ENCODE measurements at regions not wholly inside any gene's neighbourhood (a gene's known extent, or its start where the extent isn't known, plus 50 kb on each side); places are given as distances from the start of the nearest gene placed in this dataset.

GRCh38 chr11:87583931-87584330 is 546.2 kb downstream of the TMEM135 start:
- no TSS peak for BruUV-seq (replicated peaks)
- TF ChIP-seq RAD21 (IDR thresholded peaks at IDR 0.05; ENCODE audit: low read depth), result no peak
- TF ChIP-seq CEBPB (IDR thresholded peaks at IDR 0.05; ENCODE audit: low read depth), result no peak
- TF ChIP-seq, protein P1, sequence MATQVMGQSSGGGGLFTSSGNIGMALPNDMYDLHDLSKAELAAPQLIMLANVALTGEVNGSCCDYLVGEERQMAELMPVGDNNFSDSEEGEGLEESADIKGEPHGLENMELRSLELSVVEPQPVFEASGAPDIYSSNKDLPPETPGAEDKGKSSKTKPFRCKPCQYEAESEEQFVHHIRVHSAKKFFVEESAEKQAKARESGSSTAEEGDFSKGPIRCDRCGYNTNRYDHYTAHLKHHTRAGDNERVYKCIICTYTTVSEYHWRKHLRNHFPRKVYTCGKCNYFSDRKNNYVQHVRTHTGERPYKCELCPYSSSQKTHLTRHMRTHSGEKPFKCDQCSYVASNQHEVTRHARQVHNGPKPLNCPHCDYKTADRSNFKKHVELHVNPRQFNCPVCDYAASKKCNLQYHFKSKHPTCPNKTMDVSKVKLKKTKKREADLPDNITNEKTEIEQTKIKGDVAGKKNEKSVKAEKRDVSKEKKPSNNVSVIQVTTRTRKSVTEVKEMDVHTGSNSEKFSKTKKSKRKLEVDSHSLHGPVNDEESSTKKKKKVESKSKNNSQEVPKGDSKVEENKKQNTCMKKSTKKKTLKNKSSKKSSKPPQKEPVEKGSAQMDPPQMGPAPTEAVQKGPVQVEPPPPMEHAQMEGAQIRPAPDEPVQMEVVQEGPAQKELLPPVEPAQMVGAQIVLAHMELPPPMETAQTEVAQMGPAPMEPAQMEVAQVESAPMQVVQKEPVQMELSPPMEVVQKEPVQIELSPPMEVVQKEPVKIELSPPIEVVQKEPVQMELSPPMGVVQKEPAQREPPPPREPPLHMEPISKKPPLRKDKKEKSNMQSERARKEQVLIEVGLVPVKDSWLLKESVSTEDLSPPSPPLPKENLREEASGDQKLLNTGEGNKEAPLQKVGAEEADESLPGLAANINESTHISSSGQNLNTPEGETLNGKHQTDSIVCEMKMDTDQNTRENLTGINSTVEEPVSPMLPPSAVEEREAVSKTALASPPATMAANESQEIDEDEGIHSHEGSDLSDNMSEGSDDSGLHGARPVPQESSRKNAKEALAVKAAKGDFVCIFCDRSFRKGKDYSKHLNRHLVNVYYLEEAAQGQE (IDR thresholded peaks at IDR 0.05; ENCODE audit: low read depth), result no peak
- no peak for TF ChIP-seq EZH2phosphoT487 (IDR thresholded peaks at IDR 0.05; ENCODE audit: borderline replicate concordance)
- TF ChIP-seq ELF1 (IDR thresholded peaks at IDR 0.05; ENCODE audit: borderline replicate concordance, low read depth), result no peak
- TF ChIP-seq MAX (IDR thresholded peaks at IDR 0.05), result no peak
- TF ChIP-seq SP1 (IDR thresholded peaks at IDR 0.05; ENCODE audit: low read depth), result no peak
- TF ChIP-seq EGR1 (IDR thresholded peaks at IDR 0.05; ENCODE audit: low read depth), result no peak
- no peak for TF ChIP-seq POLR2A (IDR thresholded peaks at IDR 0.05; ENCODE audit: borderline replicate concordance, extremely low read depth, insufficient read depth, insufficient read length)
- TF ChIP-seq YY1 (IDR thresholded peaks at IDR 0.05; ENCODE audit: extremely low read depth, insufficient replicate concordance, low read depth, low read length), result no peak
- TF ChIP-seq POLR2AphosphoS5 (IDR thresholded peaks at IDR 0.05; ENCODE audit: low read depth, low read length), result no peak
- TF ChIP-seq, protein P2, sequence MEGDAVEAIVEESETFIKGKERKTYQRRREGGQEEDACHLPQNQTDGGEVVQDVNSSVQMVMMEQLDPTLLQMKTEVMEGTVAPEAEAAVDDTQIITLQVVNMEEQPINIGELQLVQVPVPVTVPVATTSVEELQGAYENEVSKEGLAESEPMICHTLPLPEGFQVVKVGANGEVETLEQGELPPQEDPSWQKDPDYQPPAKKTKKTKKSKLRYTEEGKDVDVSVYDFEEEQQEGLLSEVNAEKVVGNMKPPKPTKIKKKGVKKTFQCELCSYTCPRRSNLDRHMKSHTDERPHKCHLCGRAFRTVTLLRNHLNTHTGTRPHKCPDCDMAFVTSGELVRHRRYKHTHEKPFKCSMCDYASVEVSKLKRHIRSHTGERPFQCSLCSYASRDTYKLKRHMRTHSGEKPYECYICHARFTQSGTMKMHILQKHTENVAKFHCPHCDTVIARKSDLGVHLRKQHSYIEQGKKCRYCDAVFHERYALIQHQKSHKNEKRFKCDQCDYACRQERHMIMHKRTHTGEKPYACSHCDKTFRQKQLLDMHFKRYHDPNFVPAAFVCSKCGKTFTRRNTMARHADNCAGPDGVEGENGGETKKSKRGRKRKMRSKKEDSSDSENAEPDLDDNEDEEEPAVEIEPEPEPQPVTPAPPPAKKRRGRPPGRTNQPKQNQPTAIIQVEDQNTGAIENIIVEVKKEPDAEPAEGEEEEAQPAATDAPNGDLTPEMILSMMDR (IDR thresholded peaks at IDR 0.05 in 2 of 3, conservative IDR thresholded peaks at IDR 0.05 in 1 of 3; ENCODE audit: borderline replicate concordance in 1 of 3, insufficient read depth in 1 of 3, low read depth in 2 of 3, low read length in 2 of 3), result no peak
- TF ChIP-seq SRF (IDR thresholded peaks at IDR 0.05; ENCODE audit: low read depth), result no peak
- TF ChIP-seq CBX3 (IDR thresholded peaks at IDR 0.05; ENCODE audit: low read depth), result no peak
- TF ChIP-seq ZNF274 (IDR thresholded peaks at IDR 0.05; ENCODE audit: low read depth, low read length), result no peak
- POLR2A ChIA-PET, result no interaction called here
- Histone ChIP-seq H2AFZ (ENCODE audit: low read depth, low read length, poor library complexity, severe bottlenecking) (no peak overlapping the region), H3K4me2 (ENCODE audit: low read length) (no peak overlapping the region), H4K20me1 (ENCODE audit: insufficient read depth) (no peaks in the 10 kb centered on the region), H3K27me3 (ENCODE audit: insufficient read depth, low read length) (peaks cover 8% of the 10 kb centered on the region; the same call in 1 of the 2 replicates), H3K4me1 (ENCODE audit: control insufficient read depth in 1 of 2, insufficient read depth in 2 of 2, low read length in 2 of 2) (no peaks in the 10 kb centered on the region), H3K9me2 (ENCODE audit: insufficient read depth) (no peaks in the 10 kb centered on the region), H3K36me3 (ENCODE audit: control insufficient read depth in 1 of 2, insufficient read depth in 2 of 2, low read length in 2 of 2) (no peaks in the 10 kb centered on the region), H3K4me3 (replicated peaks in 1 of 2; ENCODE audit: low read depth in 1 of 2, low read length in 2 of 2) (no peak overlapping the region), H3K79me2 (ENCODE audit: insufficient read depth, low read length) (no peaks in the 10 kb centered on the region), H3K9ac (ENCODE audit: low read length) (no peak overlapping the region), H3K9me3 (ENCODE audit: control insufficient read depth in 1 of 2, insufficient read depth in 1 of 2, low read depth in 1 of 2, low read length in 2 of 2) (no peaks in the 10 kb centered on the region), H3K27ac (ENCODE audit: low read depth, low read length) (no peak overlapping the region)
- intact Hi-C loops (cut with micrococcal nuclease), result no loop called here
- ATAC-seq (no peak), DNase-seq (ENCODE audit: low read depth, low spot score) (no peak)
- CTCF ChIA-PET, result no interaction called here
- RAD21 ChIA-PET (ENCODE audit: low non-redundant PET in 1 of 2, low total read pairs in 2 of 2, uncharacterized antibody in 2 of 2, unreplicated experiment in 2 of 2), result no interaction called here

Data from HCT116 (cell line).